ENCODE measurements at regions not wholly inside any gene's neighbourhood (a gene's known extent, or its start where the extent isn't known, plus 50 kb on each side); places are given as distances from the start of the nearest gene placed in this dataset.

DNA sequence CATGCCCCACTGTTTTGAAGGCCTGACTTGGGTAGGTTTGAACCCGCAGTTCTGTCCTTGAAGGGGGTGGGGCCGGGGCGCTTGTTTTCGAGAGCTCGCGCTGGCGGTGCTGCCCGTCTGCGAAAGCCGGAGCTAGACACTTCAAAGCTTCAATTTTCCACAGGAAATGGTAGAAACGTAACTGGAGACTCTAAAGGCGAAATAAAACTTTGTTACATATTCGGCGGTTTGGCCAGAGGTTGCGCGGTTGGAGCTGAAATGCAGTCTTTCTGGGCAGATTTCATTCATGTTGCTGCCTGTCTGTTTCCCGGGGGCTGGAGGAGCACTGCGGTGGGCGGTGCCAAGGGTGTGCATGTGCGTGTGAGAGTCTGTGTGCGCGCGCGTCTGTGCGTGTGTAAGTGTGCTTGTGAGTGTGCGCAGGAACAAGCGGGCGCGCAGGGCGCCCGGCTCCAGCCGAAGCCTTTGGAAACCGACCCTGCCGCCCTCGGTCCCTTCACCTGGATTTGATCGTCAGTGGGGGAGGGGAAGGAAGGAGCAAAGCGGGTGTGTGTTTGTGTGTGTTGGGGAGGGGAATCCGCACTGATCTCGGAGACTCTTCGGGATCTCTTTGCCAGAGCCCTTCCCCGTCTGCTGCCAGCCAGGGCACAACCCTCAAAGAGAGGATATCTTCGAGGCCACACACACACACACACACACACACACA, 227.7 kb upstream of the CRY1 start:
- peaks cover 64% of the 10 kb centered on the region for H3K27me3 ChIP-seq (ENCODE audit: insufficient read depth)
- H3F3A ChIP-seq (replicated peaks; ENCODE audit: low read depth), result peaks cover 3% of the 10 kb centered on the region; the same call in 1 of the 2 replicates
- no peaks in the 10 kb centered on the region for H3K36me3 ChIP-seq (ENCODE audit: insufficient read depth)
- peak; percentile 82 for DNase-seq (ENCODE audit: low spot score)
- 0 out of 2 replicates have a peak, but pooled peaks cover 4% of the 10 kb centered on the region for H3K79me2 ChIP-seq (replicated peaks; ENCODE audit: insufficient read depth)
- Mint-ChIP-seq H3K9me3 (0 out of 3 replicates have a peak, but pooled peaks cover 3% of the 10 kb centered on the region), H3K27me3 (ENCODE audit: insufficient read depth, low read depth, poor library complexity) (peaks cover 51% of the 10 kb centered on the region), H3K4me1 (peaks cover 18% of the 10 kb centered on the region), H3K27ac (no peak overlapping the region), H3K4me3 (peak overlapping the region; percentile 90), H3K36me3 (ENCODE audit: low read depth) (no peaks in the 10 kb centered on the region)
- TF ChIP-seq ZNF331 (CRISPR knock-in tag; IDR thresholded peaks at IDR 0.05; ENCODE audit: low read depth), result no peak
- TF ChIP-seq EZH2phosphoT487 (IDR thresholded peaks at IDR 0.05; ENCODE audit: unreplicated experiment), result no peak
- TF ChIP-seq EZH2 (IDR thresholded peaks at IDR 0.05; ENCODE audit: low read depth, unreplicated experiment), result peak; percentile 43
- TF ChIP-seq, protein P1, sequence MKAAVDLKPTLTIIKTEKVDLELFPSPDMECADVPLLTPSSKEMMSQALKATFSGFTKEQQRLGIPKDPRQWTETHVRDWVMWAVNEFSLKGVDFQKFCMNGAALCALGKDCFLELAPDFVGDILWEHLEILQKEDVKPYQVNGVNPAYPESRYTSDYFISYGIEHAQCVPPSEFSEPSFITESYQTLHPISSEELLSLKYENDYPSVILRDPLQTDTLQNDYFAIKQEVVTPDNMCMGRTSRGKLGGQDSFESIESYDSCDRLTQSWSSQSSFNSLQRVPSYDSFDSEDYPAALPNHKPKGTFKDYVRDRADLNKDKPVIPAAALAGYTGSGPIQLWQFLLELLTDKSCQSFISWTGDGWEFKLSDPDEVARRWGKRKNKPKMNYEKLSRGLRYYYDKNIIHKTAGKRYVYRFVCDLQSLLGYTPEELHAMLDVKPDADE (IDR thresholded peaks at IDR 0.05), result no peak
- TF ChIP-seq JUNB (IDR thresholded peaks at IDR 0.05; ENCODE audit: unreplicated experiment), result no peak
- H3K9me2 ChIP-seq (ENCODE audit: insufficient read depth), result no peaks in the 10 kb centered on the region
- H2AFZ ChIP-seq, result peak overlapping the region; percentile 93
- H3K4me3 ChIP-seq, result peak overlapping the region; percentile 94
- H3K4me2 ChIP-seq, result peak overlapping the region; percentile 98
- no peaks in the 10 kb centered on the region for H4K20me1 ChIP-seq (replicated peaks; ENCODE audit: insufficient read depth)
- peaks cover 17% of the 10 kb centered on the region for H3K4me1 ChIP-seq (ENCODE audit: insufficient read depth)
- no peak overlapping the region for H3K27ac ChIP-seq (ENCODE audit: low read depth)
- peak; percentile 3 for ATAC-seq

DNA sequence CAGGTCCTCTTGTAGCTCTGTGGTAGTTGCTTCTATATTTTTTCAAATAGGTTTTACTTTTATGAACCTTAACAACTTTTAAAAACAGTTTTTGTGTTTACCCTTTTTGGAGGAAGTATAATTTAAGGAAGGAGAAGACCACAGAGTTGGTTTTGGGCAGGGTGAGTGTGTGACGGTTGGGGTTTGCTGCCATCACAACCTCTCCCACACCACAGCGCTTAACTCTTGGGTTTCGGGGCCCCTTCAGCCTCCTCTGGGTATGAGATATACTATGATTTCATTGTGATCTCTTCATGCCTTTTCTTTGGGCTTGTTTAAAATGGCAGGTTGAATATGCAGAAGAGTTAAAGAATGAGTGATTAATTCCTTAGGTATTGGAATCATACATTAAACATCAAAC, 228.7 kb upstream of the CRY1 start:
- Histone ChIP-seq H4K20me1 (replicated peaks; ENCODE audit: insufficient read depth) (no peaks in the 10 kb centered on the region), H3K4me2 (peak overlapping the region; percentile 98), H3K79me2 (replicated peaks; ENCODE audit: insufficient read depth) (0 out of 2 replicates have a peak, but pooled peaks cover 4% of the 10 kb centered on the region), H3K4me1 (ENCODE audit: insufficient read depth) (peaks cover 15% of the 10 kb centered on the region), H3K4me3 (no peak overlapping the region), H3F3A (replicated peaks; ENCODE audit: low read depth) (peaks cover 3% of the 10 kb centered on the region; the same call in 1 of the 2 replicates), H3K9me2 (ENCODE audit: insufficient read depth) (no peaks in the 10 kb centered on the region), H3K27me3 (ENCODE audit: insufficient read depth) (peaks cover 54% of the 10 kb centered on the region), H3K27ac (ENCODE audit: low read depth) (no peak overlapping the region), H3K36me3 (ENCODE audit: insufficient read depth) (no peaks in the 10 kb centered on the region), H2AFZ (no peak overlapping the region)
- no peaks in the 10 kb centered on the region for H3K36me3 Mint-ChIP-seq (ENCODE audit: low read depth)
- DNase-seq (ENCODE audit: low spot score) (no peak), ATAC-seq (no peak)
- H3K27me3 Mint-ChIP-seq (ENCODE audit: insufficient read depth, low read depth, poor library complexity), result peaks cover 51% of the 10 kb centered on the region
- H3K4me1 Mint-ChIP-seq, result peaks cover 17% of the 10 kb centered on the region
- H3K27ac Mint-ChIP-seq, result no peak overlapping the region
- H3K4me3 Mint-ChIP-seq, result peak overlapping the region; percentile 90
- 0 out of 3 replicates have a peak, but pooled peaks cover 3% of the 10 kb centered on the region for H3K9me3 Mint-ChIP-seq
- TF ChIP-seq ZNF114 (CRISPR knock-in tag; IDR thresholded peaks at IDR 0.05) (no peak), EZH2 (IDR thresholded peaks at IDR 0.05; ENCODE audit: low read depth, unreplicated experiment) (no peak), NANOG (IDR thresholded peaks at IDR 0.05; ENCODE audit: borderline replicate concordance) (no peak), ZNF331 (CRISPR knock-in tag; IDR thresholded peaks at IDR 0.05; ENCODE audit: low read depth) (no peak), POLR2AphosphoS5 (IDR thresholded peaks at IDR 0.05; ENCODE audit: low read depth) (no peak), JUNB (IDR thresholded peaks at IDR 0.05; ENCODE audit: unreplicated experiment) (no peak), REST (IDR thresholded peaks at IDR 0.05; ENCODE audit: unreplicated experiment) (no peak), STAT1 (IDR thresholded peaks at IDR 0.05; ENCODE audit: unreplicated experiment) (no peak)
- TF ChIP-seq, protein P1 (IDR thresholded peaks at IDR 0.05), result no peak

Data from GM23338 (cell line).